HG02610 (cell line): ENCODE measurements at regions not wholly inside any gene's neighbourhood (a gene's known extent, or its start where the extent isn't known, plus 50 kb on each side); places are given as distances from the start of the nearest gene placed in this dataset.

Experiments used
- ATAC-seq: cut with Tn5 transposase; IDR thresholded peaks from one replicate; pipeline ENCODE4 v1.9.1; 2021; ENCODE audit warnings: mild to moderate bottlenecking, moderate library complexity; ENCODE audit not compliant: unreplicated experiment

DNA sequence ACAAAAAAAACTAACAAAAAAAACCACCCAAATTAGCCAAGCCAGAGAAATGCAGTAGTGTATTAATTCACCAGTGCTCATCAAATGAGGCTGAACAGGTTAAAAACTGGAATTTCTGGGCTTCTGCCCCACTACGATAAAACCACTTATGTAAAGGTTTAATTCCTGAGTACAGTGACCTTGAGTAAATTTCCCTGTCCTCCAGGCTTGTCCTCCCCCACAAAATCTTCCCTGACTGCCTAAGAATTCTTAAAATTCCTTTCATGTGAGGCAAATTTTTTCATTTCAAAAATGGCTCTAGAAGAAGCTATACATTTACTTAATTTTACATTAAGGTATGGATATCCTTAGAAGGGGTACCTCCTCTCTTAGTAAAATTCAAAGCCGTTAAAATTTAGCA is 80.1 kb upstream of the ID4 start:
- ATAC-seq, result no peak

DNA sequence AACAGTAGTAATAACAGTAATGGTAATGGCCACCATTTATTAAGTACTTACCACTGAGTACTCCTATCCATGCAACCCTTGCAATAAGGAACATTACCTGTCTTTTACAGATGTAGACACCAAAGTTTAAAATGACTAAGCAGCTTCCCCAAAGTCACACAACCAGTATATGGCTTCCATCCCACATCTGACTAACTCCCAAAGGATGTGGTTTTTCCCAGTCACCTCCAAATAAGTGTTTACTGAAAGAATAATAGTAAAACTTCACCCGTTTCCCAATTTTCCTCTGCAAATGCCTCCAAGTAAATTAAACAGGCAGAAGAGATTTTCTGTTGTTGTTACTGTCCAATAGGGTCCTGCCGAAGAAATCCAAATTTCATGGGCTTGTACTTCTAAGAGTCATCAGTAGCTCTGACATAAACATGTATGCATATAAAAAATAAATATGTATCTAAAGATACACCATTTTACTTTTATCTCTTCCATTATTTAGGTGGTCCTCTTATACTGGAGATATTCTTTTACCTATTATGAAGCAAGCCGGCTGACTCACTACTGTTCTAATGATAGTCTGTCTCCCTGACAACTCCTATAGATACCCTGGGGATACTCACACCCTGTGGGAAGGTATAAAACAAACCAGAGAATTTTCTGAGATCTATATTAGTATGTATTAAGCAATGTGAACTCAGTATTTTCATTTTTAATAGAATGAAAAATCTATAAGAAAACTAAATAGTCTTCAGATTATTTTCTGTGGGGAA is 77.9 kb upstream of the ID4 start:
- no peak for ATAC-seq

DNA sequence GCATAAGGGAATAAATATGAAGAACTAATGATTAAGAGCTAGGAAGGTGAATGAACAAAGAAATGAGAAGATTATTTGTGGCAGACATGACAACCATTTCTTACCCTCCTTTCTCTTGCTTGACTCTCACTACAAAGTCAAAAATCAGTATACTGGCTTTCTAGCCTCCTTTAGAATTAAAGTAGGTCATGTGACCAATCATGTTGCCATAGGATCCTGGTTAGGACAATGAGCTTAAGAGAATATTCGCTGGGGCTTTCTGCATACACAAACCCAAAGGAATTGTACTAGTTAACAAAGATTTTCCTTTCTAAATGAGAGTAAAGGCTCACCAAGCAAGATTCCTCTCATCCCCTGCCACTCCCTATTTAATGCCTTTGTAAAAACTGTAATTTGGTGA is 76.0 kb upstream of the ID4 start:
- no peak for ATAC-seq

DNA sequence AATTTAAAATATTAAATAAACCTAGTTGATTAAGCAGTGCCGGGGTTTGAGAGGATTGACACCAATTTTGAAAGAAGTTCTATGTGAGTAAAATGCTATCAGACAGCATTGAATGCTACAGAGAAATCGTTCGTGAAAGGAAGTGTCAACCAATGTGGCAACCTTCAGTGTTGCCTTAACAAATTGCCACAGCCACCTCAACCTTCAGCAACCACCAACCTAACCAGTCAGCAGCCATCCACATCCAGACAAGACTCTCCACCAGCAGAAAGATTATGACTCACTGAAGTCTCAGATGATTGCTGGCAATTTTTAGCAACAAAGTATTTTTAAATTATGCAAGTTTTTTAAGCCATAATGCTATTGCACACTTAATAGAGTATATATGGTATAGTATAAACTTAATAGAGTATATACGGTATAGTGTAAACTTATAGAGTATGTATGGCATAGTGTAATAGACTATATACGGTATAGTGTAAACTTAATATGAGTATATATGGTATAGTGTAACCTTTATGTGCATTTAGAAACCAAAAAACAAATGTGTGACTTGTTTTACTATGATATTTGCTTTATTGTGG is 65.3 kb upstream of the ID4 start:
- no peak for ATAC-seq

DNA sequence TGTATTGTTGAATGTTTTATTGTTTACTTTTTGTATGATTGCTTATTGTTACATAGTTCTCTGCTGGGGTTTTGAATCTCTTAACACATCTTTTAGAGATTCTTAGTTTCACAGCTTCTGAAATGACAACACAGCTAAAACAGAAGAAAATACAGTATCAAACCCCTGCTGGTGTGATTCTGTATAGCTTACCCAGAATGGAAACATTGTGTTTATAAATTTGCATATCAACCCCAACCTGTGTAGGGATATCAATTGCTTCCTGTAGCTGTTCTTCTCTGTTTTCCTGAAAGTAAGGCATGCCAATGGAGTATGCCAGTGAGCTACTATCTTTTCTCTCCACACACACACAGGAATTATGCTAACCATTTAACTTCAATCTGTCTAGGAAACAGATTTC is 64.3 kb upstream of the ID4 start:
- ATAC-seq, result no peak

DNA sequence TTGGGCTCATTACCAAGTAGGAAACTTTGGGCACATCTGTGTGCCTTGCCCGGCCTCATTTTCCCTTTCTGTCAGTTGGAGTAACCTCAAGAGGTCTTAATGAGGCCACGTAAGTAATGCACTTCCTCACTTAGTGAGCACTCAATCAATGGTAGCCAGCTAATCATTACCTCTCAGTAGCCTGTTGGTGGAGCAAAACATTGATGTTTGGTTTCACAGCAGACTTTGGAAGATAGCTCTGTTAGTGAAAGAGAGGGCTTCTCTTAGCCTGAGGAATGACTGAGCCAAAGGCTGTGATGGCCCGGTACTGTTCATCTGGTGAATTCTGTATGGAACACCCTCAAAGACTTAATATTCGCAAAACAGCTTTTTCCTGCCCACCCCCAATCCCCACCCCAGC is 55.9 kb upstream of the ID4 start:
- ATAC-seq, result no peak

- ATAC-seq, result no peak
Observed at GRCh38 chr6:19782588-19782987, 54.6 kb upstream of the ID4 start.
